ENCODE measurements at regions not wholly inside any gene's neighbourhood (a gene's known extent, or its start where the extent isn't known, plus 50 kb on each side); places are given as distances from the start of the nearest gene placed in this dataset.

- no peak for ATAC-seq
- intact Hi-C loops (cut with DNase I), result no loop called here
- TF ChIP-seq CTCF (IDR thresholded peaks at IDR 0.05), result no peak
Observed at GRCh38 chr3:35012214-35012613, 627.1 kb upstream of the ARPP21 start.

GRCh38 chr3:35028157-35028556 is 611.2 kb upstream of the ARPP21 start:
- H3K36me3 ChIP-seq, result no peaks in the 10 kb centered on the region
- no peak overlapping the region for H3K27ac ChIP-seq
- no peaks in the 10 kb centered on the region for H3K27me3 ChIP-seq
- ATAC-seq, result no peak
- H3K9me3 ChIP-seq, result peaks cover 0 to 37% of the 10 kb centered on the region in 2 donors
- H3K4me3 ChIP-seq, result no peak overlapping the region
- DNase-seq, result no peak
- intact Hi-C loops (cut with DNase I), result no loop called here
- H3K4me1 ChIP-seq, result no peaks in the 10 kb centered on the region
- TF ChIP-seq CTCF (IDR thresholded peaks at IDR 0.05), result no peak

More at GRCh38 chr3:35012214-35012613, 627.1 kb upstream of the ARPP21 start:
- Histone ChIP-seq H3K9me3 (peaks cover 0 to 9% of the 10 kb centered on the region in 2 donors), H3K4me3 (no peak overlapping the region), H3K27me3 (no peaks in the 10 kb centered on the region), H3K27ac (no peak overlapping the region), H3K4me1 (no peaks in the 10 kb centered on the region), H3K36me3 (no peaks in the 10 kb centered on the region)
- no peak for DNase-seq

GRCh38 chr3:35042210-35042991 is 596.9 kb upstream of the ARPP21 start:
- Histone ChIP-seq H3K9me3 (no peaks in the 10 kb centered on the region), H3K4me1 (no peaks in the 10 kb centered on the region), H3K4me3 (no peak overlapping the region), H3K27me3 (no peaks in the 10 kb centered on the region), H3K36me3 (no peaks in the 10 kb centered on the region), H3K27ac (no peak overlapping the region)
- ATAC-seq (no peak), DNase-seq (no peak)
- intact Hi-C loops (cut with DNase I), result no loop called here
- TF ChIP-seq CTCF (IDR thresholded peaks at IDR 0.05), result no peak

- H3K27me3 ChIP-seq, result no peaks in the 10 kb centered on the region
- intact Hi-C loops (cut with DNase I), result no loop called here
- H3K36me3 ChIP-seq, result no peaks in the 10 kb centered on the region
- no peaks in the 10 kb centered on the region for H3K4me1 ChIP-seq
- H3K9me3 ChIP-seq, result no peaks in the 10 kb centered on the region
- no peak for TF ChIP-seq CTCF (IDR thresholded peaks at IDR 0.05)
- H3K27ac ChIP-seq, result no peak overlapping the region
- ATAC-seq (no peak), DNase-seq (no peak)
- no peak overlapping the region for H3K4me3 ChIP-seq
Observed at GRCh38 chr3:35043040-35043439, 596.3 kb upstream of the ARPP21 start.

GRCh38 chr3:35044190-35044589 is 595.1 kb upstream of the ARPP21 start:
- Histone ChIP-seq H3K4me1 (no peaks in the 10 kb centered on the region), H3K36me3 (no peaks in the 10 kb centered on the region), H3K27me3 (no peaks in the 10 kb centered on the region), H3K4me3 (no peak overlapping the region), H3K27ac (no peak overlapping the region), H3K9me3 (no peaks in the 10 kb centered on the region)
- intact Hi-C loops (cut with DNase I), result no loop called here
- TF ChIP-seq CTCF (IDR thresholded peaks at IDR 0.05), result no peak
- DNase-seq (peak in 1 of 4 donors; percentile 2), ATAC-seq (no peak)

All from left lung (tissue), 4 donors.